ENCODE measurements at regions not wholly inside any gene's neighbourhood (a gene's known extent, or its start where the extent isn't known, plus 50 kb on each side); places are given as distances from the start of the nearest gene placed in this dataset.

GRCh38 chr5:3377831-3378230 lies 217.8 kb upstream of the IRX1 start:
- no peak for TF ChIP-seq CTCF (IDR thresholded peaks at IDR 0.05)
- TF ChIP-seq POLR2A (IDR thresholded peaks at IDR 0.05): no peak

Data from tibial nerve (tissue), 3 donors.